T-helper 1 cell treated with Interleukin-12 subunit alpha and Interleukin-12 subunit beta and Interleukin-4 antibody, amounts not matched to agents 30 μg/mL and 1 μg/mL, for 36 hours (primary cell): ENCODE measurements at regions not wholly inside any gene's neighbourhood (a gene's known extent, or its start where the extent isn't known, plus 50 kb on each side); places are given as distances from the start of the nearest gene placed in this dataset.
"Not testable (repeated sequence)": the region's sequence is repeated elsewhere in the genome, so short reads cannot be mapped to it uniquely, and the experiment has no call there.

Experiments
- H3K27ac Mint-ChIP-seq: one replicate; pipeline ENCODE4 v1.8.0; 2021; ENCODE audit warnings: mild to moderate bottlenecking, mixed read lengths
- H3K27me3 Mint-ChIP-seq: one replicate; pipeline ENCODE4 v1.8.0; 2021; ENCODE audit warnings: low read depth, mixed read lengths
- H3K36me3 Mint-ChIP-seq: one replicate; pipeline ENCODE4 v1.8.0; 2021; ENCODE audit warnings: low read depth, mixed read lengths
- H3K4me1 Mint-ChIP-seq: one replicate; pipeline ENCODE4 v1.8.0; 2021; ENCODE audit warnings: low read depth, mixed read lengths
- H3K4me3 Mint-ChIP-seq: one replicate; pipeline ENCODE4 v1.8.0; 2021; ENCODE audit warnings: mild to moderate bottlenecking, moderate library complexity, mixed read lengths
- H3K9me3 Mint-ChIP-seq: one replicate; pipeline ENCODE4 v1.8.0; 2021; ENCODE audit warnings: mixed read lengths

- Mint-ChIP-seq H3K27me3 (no peaks in the 10 kb centered on the region), H3K27ac (no peak overlapping the region), H3K4me1 (no peaks in the 10 kb centered on the region), H3K4me3 (no peak overlapping the region), H3K9me3 (no peaks in the 10 kb centered on the region), H3K36me3 (no peaks in the 10 kb centered on the region)
Measured at GRCh38 chr12:88870000-88870737, 289.9 kb upstream of the KITLG start.

- no peak overlapping the region for H3K4me3 Mint-ChIP-seq
Measured at GRCh38 chr12:88868050-88868449, 287.8 kb upstream of the KITLG start.

GRCh38 chr12:88867510-88867909, 287.2 kb upstream of the KITLG start:
- Mint-ChIP-seq H3K36me3 (no peaks in the 10 kb centered on the region), H3K27me3 (no peaks in the 10 kb centered on the region), H3K9me3 (no peaks in the 10 kb centered on the region), H3K4me3 (no peak overlapping the region), H3K27ac (no peak overlapping the region), H3K4me1 (no peaks in the 10 kb centered on the region)

More at GRCh38 chr12:88868050-88868449, 287.8 kb upstream of the KITLG start:
- H3K9me3 Mint-ChIP-seq = no peaks in the 10 kb centered on the region
- no peaks in the 10 kb centered on the region for H3K36me3 Mint-ChIP-seq
- H3K27me3 Mint-ChIP-seq = no peaks in the 10 kb centered on the region
- H3K27ac Mint-ChIP-seq = no peak overlapping the region
- no peaks in the 10 kb centered on the region for H3K4me1 Mint-ChIP-seq

- Mint-ChIP-seq H3K27me3 (no peaks in the 10 kb centered on the region), H3K4me3 (no peak overlapping the region), H3K27ac (no peak overlapping the region), H3K36me3 (no peaks in the 10 kb centered on the region), H3K9me3 (no peaks in the 10 kb centered on the region), H3K4me1 (no peaks in the 10 kb centered on the region)
Measured at GRCh38 chr12:88866881-88867280, 286.6 kb upstream of the KITLG start.

GRCh38 chr12:88865537-88865936, 285.3 kb upstream of the KITLG start:
- Mint-ChIP-seq H3K27me3 (no peaks in the 10 kb centered on the region), H3K4me3 (no peak overlapping the region), H3K27ac (no peak overlapping the region), H3K9me3 (no peaks in the 10 kb centered on the region), H3K36me3 (no peaks in the 10 kb centered on the region), H3K4me1 (no peaks in the 10 kb centered on the region)

- H3K36me3 Mint-ChIP-seq = no peaks in the 10 kb centered on the region
- no peak overlapping the region for H3K27ac Mint-ChIP-seq
- no peaks in the 10 kb centered on the region for H3K4me1 Mint-ChIP-seq
- H3K4me3 Mint-ChIP-seq = no peak overlapping the region
- H3K9me3 Mint-ChIP-seq = no peaks in the 10 kb centered on the region
- H3K27me3 Mint-ChIP-seq = no peaks in the 10 kb centered on the region
Measured at GRCh38 chr12:88860851-88861250, 280.6 kb upstream of the KITLG start.

GRCh38 chr12:88856201-88856600, 275.9 kb upstream of the KITLG start:
- Mint-ChIP-seq H3K27ac (no peak overlapping the region), H3K4me3 (no peak overlapping the region), H3K4me1 (no peaks in the 10 kb centered on the region), H3K9me3 (peaks cover 3% of the 10 kb centered on the region), H3K27me3 (no peaks in the 10 kb centered on the region), H3K36me3 (no peaks in the 10 kb centered on the region)

GRCh38 chr12:88855301-88855700, 275.0 kb upstream of the KITLG start:
- Mint-ChIP-seq H3K27ac (no peak overlapping the region), H3K4me1 (no peaks in the 10 kb centered on the region), H3K36me3 (no peaks in the 10 kb centered on the region), H3K27me3 (no peaks in the 10 kb centered on the region), H3K9me3 (peaks cover 3% of the 10 kb centered on the region), H3K4me3 (no peak overlapping the region)

- H3K27me3 Mint-ChIP-seq = no peaks in the 10 kb centered on the region
- H3K36me3 Mint-ChIP-seq = no peaks in the 10 kb centered on the region
- H3K9me3 Mint-ChIP-seq = peaks cover 3% of the 10 kb centered on the region
- no peaks in the 10 kb centered on the region for H3K4me1 Mint-ChIP-seq
- H3K27ac Mint-ChIP-seq = no peak overlapping the region
- H3K4me3 Mint-ChIP-seq = no peak overlapping the region
Measured at GRCh38 chr12:88854260-88854659, 274.0 kb upstream of the KITLG start.

GRCh38 chr12:88847246-88847645, 267.0 kb upstream of the KITLG start:
- H3K36me3 Mint-ChIP-seq, H3K27me3 Mint-ChIP-seq, H3K27ac Mint-ChIP-seq, H3K9me3 Mint-ChIP-seq, H3K4me3 Mint-ChIP-seq, H3K4me1 Mint-ChIP-seq: not testable (repeated sequence)

GRCh38 chr12:88844426-88844825, 264.2 kb upstream of the KITLG start:
- Mint-ChIP-seq H3K4me3 (no peak overlapping the region), H3K36me3 (no peaks in the 10 kb centered on the region), H3K27me3 (no peaks in the 10 kb centered on the region), H3K4me1 (no peaks in the 10 kb centered on the region), H3K9me3 (peaks cover 8% of the 10 kb centered on the region), H3K27ac (no peak overlapping the region)

- Mint-ChIP-seq H3K4me1 (no peaks in the 10 kb centered on the region), H3K36me3 (no peaks in the 10 kb centered on the region), H3K9me3 (peaks cover 21% of the 10 kb centered on the region), H3K4me3 (no peak overlapping the region), H3K27me3 (no peaks in the 10 kb centered on the region), H3K27ac (no peak overlapping the region)
Measured at GRCh38 chr12:88842314-88842713, 262.0 kb upstream of the KITLG start.

GRCh38 chr12:88839486-88839885, 259.2 kb upstream of the KITLG start:
- Mint-ChIP-seq H3K4me3 (no peak overlapping the region), H3K27me3 (no peaks in the 10 kb centered on the region), H3K9me3 (peaks cover 17% of the 10 kb centered on the region), H3K4me1 (no peaks in the 10 kb centered on the region), H3K36me3 (no peaks in the 10 kb centered on the region), H3K27ac (no peak overlapping the region)

- H3K27ac Mint-ChIP-seq = no peak overlapping the region
Measured at GRCh38 chr12:88836156-88836555, 255.9 kb upstream of the KITLG start.

GRCh38 chr12:88834226-88834625, 254.0 kb upstream of the KITLG start:
- Mint-ChIP-seq H3K36me3 (no peaks in the 10 kb centered on the region), H3K4me3 (no peak overlapping the region), H3K4me1 (no peaks in the 10 kb centered on the region), H3K27me3 (no peaks in the 10 kb centered on the region), H3K27ac (no peak overlapping the region), H3K9me3 (peaks cover 11% of the 10 kb centered on the region)

More at GRCh38 chr12:88836156-88836555, 255.9 kb upstream of the KITLG start:
- H3K27me3 Mint-ChIP-seq = no peaks in the 10 kb centered on the region
- H3K36me3 Mint-ChIP-seq = no peaks in the 10 kb centered on the region
- H3K4me3 Mint-ChIP-seq = no peak overlapping the region
- H3K4me1 Mint-ChIP-seq = no peaks in the 10 kb centered on the region
- H3K9me3 Mint-ChIP-seq = peaks cover 14% of the 10 kb centered on the region
